Thoracic aorta (tissue), 2 donors: ENCODE measurements at regions not wholly inside any gene's neighbourhood (a gene's known extent, or its start where the extent isn't known, plus 50 kb on each side); places are given as distances from the start of the nearest gene placed in this dataset.

ENCODE experiments used
- ATAC-seq: fragments of 150-250 bp; one replicate; pipeline ENCODE4 v1.8.0; 2017; ENCODE audit warnings: low read depth; ENCODE audit not compliant: insufficient number of reproducible peaks, low FRiP score
- DNase-seq: peaks from one replicate; pipeline ENCODE4 v3.0.0-alpha.2; 2020; ENCODE audit warnings: low spot score
- H3K27ac ChIP-seq, 2 donors: fragments of 200-600 bp; sonication (generic); 1 replicate in 1 of 2; 2 replicates in 1 of 2; pipeline ENCODE4 v1.5.1; 2016; ENCODE audit warnings: mild to moderate bottlenecking in 2 of 2, moderate library complexity in 2 of 2
- H3K27me3 ChIP-seq: fragments of 200-600 bp; sonication (generic); replicated peaks from 2 replicates; pipeline ENCODE4 v1.6.0; 2016; ENCODE audit warnings: mild to moderate bottlenecking; ENCODE audit not compliant: insufficient read depth
- H3K36me3 ChIP-seq: fragments of 200-600 bp; sonication (generic); one replicate; pipeline ENCODE4 v1.5.1; 2016
- H3K4me1 ChIP-seq, 2 donors: fragments of 200-600 bp; sonication (generic); 1 replicate in 1 of 2; 2 replicates in 1 of 2; pipeline versions ENCODE4 v1.5.1 to v1.6.0; 2016; ENCODE audit warnings: low read depth in 2 of 2, mild to moderate bottlenecking in 1 of 2; ENCODE audit not compliant: control insufficient read depth in 1 of 2
- H3K4me3 ChIP-seq: fragments of 200-600 bp; sonication (generic); 2 replicates; pipeline ENCODE4 v1.5.1; 2016; ENCODE audit warnings: mild to moderate bottlenecking
- H3K9me3 ChIP-seq: fragments of 200-600 bp; sonication (generic); 2 replicates; pipeline ENCODE4 v1.5.1; 2016
- CTCF ChIP-seq: fragments of 200-600 bp; sonication (generic); IDR thresholded peaks from one replicate; pipeline ENCODE4 v1.5.1; 2019; ENCODE audit warnings: antibody characterized with exemption

DNA sequence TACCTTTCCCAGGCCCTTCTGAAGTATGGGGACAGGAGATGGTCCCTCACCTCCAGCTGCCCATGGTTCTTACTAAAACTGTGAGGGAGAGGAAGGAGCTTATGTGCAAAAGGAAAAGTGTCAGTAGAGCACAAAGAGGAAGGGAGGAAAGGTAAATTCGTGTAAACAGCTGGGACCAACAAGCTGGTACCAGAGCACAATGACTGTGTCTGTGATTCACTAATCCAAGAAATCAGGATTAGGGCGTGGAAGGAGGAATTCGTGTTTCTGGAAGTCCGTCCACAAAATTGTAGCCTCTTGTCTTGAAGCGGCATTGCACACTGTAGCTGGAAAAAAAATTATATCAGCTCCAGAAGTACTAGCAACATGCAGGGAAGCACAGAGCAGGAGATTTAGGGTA, 129.0 kb upstream of the RREB1 start:
- H3K9me3 ChIP-seq: no peaks in the 10 kb centered on the region
- ATAC-seq (no peak), DNase-seq (no peak)
- H3K4me1 ChIP-seq: peaks cover 0 to 11% of the 10 kb centered on the region in 2 donors
- no peak overlapping the region for H3K27ac ChIP-seq
- no peak for TF ChIP-seq CTCF
- no peak overlapping the region for H3K4me3 ChIP-seq
- no peaks in the 10 kb centered on the region for H3K36me3 ChIP-seq
- no peaks in the 10 kb centered on the region for H3K27me3 ChIP-seq

DNA sequence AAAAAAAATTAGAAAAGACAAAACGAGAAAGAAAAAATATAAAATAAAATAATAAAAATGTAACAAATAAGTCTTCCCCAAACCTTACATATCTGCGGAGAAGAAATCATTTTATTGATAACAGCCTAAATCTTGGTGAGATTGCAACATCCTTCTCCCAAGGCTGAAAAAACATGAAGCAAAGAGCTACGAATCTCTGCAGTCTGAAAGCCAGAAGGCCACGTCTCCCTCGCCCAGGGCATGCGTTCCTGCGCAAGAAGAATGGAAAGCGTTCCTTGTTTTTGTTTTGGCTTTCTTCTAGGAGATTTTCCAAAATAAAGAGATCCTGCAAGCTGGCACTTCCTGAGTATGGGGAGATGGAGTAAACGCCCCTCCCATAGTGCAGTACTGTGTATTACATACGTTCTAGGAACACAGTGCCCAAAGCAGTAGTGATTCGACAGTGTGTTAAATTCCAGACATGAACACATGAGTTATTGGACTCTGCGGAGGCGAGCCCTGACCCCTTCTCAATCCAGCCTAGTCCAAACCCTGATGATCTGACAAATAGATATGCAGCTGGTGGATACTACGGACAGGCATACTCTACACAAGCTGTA, 126.7 kb upstream of the RREB1 start:
- Histone ChIP-seq H3K36me3 (no peaks in the 10 kb centered on the region), H3K9me3 (no peaks in the 10 kb centered on the region), H3K27ac (no peak overlapping the region), H3K4me3 (no peak overlapping the region), H3K27me3 (no peaks in the 10 kb centered on the region), H3K4me1 (peaks cover 0 to 1% of the 10 kb centered on the region in 2 donors)
- ATAC-seq: no peak
- no peak for DNase-seq
- TF ChIP-seq CTCF: no peak

DNA sequence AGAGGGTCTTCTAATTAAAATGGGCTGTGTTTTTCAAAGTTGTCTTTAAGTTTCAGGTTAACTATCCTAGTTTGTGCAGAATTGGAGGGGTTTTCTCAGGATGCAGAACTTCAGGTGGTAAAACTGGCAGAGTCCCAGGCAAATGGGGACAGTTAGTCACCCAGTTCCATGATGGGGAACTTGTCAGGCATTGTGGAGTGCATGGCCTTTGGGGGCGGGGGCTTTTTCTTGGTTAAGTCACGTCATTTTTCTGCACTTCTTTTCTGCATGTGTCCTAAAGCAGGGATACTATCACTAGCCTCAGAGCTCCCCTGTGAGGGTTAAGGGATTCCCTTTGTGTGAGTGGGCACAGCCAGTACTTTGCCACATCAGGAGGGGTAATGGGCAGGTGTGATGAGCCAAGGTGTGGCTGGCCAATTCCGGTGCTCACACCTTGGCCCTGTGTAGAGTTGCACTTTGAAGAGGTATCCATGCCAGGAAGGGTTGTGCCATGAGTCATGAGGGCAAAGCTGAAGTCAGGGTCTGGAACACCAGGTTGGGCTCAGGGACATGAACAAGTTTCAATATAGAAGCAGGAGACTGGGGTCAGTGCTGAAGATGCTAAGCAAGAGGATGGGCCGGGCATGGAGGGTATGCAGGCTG, 126.0 kb upstream of the RREB1 start:
- Histone ChIP-seq H3K27ac (no peak overlapping the region), H3K9me3 (no peaks in the 10 kb centered on the region), H3K4me1 (no peaks in the 10 kb centered on the region), H3K27me3 (no peaks in the 10 kb centered on the region), H3K4me3 (no peak overlapping the region), H3K36me3 (no peaks in the 10 kb centered on the region)
- no peak for TF ChIP-seq CTCF
- DNase-seq (no peak), ATAC-seq (no peak)

DNA sequence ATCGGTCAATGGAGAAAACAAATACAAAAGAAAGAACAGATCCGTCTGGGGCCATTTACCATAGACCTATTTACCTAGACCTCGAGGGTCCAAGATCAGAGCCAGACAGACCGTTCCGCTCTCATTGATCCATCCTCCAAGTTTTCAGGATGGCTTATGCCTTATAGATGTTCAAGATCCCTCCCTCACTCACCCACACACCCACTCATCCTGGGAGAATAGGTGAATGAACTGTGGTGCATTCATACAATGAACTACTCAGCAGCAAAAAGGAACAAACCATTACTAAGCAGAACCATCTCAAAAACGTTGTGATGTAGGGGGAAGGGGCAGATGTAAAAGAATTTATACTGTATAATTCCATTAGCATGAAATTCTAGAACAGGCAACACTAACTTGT, 125.1 kb upstream of the RREB1 start:
- Histone ChIP-seq H3K4me1 (no peaks in the 10 kb centered on the region), H3K4me3 (no peak overlapping the region), H3K27ac (no peak overlapping the region), H3K9me3 (no peaks in the 10 kb centered on the region), H3K36me3 (no peaks in the 10 kb centered on the region), H3K27me3 (no peaks in the 10 kb centered on the region)
- DNase-seq: no peak
- TF ChIP-seq CTCF: no peak
- no peak for ATAC-seq

- ATAC-seq: no peak
- no peak for TF ChIP-seq CTCF
- Histone ChIP-seq H3K27me3 (no peaks in the 10 kb centered on the region), H3K9me3 (no peaks in the 10 kb centered on the region), H3K4me3 (no peak overlapping the region), H3K27ac (no peak overlapping the region), H3K36me3 (no peaks in the 10 kb centered on the region), H3K4me1 (no peaks in the 10 kb centered on the region)
- DNase-seq: no peak
Measured at GRCh38 chr6:6984585-6985366, 123.0 kb upstream of the RREB1 start.
